Activated CD4-positive, alpha-beta T cell treated with anti-CD3 and anti-CD28 coated beads, Interleukin-2, amount 50 U/mL, for 48 hours (primary cell): ENCODE measurements at regions not wholly inside any gene's neighbourhood (a gene's known extent, or its start where the extent isn't known, plus 50 kb on each side); places are given as distances from the start of the nearest gene placed in this dataset.

Source experiments
- DNase-seq, 2 experiments: peaks; one replicate each; pipeline ENCODE4 v3.0.0-alpha.2; 2020

DNA sequence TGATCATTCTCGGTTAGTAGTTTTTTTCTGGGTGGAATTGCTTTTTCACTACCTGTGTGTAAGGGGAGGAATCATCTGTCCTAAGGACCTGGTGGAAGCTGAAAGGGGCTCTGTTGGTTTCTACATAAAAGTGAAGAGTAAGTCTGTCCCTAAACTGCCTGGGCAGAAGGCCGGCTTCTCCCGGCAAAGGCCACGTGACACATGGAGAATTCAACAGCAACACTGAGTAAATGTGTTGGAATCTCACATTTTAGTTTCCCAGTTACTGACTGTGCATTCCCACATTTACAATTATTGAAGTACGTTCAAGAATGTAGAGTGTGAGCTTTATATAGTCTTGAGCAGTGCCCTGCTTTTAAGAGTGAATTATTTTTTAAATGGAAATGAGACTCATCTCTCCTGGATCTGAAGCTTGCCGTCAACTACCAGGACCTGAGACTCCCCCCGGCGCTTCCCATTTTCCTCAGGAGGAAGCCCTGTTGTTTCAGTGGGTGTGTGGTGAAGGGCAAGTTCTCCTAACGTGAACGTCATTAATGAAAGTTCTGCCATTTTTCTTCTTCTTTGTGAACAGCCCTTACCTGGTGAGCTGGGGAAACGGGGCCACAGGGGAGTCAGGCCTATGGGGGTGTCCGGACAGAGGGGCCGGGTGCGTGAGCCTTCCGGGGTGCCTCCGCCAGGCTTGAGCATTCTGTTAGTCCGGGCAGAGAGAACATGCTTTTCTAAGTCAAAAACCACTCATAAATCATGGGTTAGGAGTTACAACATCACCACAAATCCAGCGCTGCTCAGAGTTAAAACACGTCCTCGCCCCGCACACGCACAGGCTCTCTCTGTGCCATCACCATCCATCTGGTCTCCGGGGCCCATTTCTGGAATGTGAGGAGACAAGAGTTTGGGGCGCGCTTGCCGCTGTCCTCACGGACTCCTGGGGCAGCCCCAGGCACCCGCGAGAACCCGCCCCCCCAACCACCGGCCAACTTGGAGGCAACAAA, 56.6 kb upstream of the SMOC2 start:
- no peak for DNase-seq

DNA sequence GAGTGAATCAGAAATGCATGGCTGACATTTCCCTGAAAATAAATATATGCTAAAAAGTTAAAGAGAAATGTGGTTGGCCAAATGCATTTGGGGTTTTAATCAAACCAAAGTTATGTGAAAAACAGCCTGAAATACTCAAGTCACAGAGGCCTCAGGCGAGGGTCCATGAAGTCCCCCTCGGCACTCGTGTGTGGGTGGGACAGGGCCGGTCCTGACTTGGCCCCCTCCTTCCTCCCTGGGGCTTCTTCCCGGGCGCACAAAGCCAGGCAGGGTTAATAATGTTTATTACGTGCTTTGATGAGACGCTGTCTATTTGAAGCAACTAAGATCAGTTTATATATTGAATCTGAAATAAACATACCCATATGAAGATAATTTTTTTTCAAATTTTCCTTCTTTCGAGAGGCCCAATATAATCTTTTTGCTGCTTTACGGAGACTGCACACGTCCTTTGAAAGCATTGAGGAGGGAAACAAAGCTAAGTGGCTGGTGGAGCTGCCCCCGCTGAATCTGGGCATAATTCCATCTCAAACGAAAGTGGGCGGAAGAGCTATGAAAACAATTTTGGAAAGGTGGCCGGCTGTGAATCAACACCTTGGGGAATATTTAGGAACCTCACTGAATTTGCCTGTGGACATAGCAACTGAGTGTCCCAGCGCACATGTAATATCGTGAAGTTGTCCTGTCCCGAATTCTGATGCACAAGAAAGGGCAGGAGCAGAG, 55.8 kb upstream of the SMOC2 start:
- no peak for DNase-seq

DNA sequence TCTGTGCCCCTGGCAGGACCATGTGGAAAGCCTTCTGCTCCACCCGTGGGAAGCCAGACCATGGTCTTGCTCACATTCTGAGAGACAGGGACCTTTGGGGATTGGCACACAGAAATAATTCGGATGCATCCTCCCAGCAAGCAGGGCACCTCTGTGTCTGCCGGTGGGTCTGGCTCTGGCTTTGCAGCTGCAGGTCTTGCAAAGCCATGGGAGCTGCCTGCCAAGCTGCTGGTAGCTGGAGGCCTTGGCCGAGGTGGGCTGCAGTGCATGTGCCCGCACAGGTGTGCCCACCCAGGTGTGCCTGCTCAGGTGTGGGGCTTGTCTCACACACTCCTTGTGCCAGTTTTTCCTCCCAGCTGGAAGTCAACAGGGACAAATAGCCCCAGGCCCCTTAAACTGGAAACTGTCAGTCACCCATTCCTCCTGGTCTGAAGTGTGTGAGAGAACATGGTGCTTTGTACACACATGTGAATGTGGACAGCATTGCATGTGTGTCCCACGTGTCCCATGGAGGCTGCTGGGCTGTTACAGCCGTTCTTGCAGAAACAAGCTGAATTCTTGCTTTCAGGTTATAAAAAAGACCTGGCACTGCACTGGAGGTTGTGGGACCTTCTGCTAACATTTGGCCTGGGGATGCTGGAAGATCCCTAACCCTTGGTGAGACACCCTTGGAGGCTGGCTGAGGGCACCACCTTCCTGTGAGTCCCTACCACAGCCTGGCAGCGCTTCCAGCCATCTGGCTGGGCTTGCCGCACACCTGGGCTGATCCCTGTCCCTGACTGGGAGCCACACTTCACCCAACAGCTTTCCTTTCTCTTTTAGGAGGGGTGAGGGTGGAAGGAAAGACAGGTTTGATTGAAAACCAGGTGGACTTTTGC, 54.9 kb upstream of the SMOC2 start:
- DNase-seq: no peak

DNA sequence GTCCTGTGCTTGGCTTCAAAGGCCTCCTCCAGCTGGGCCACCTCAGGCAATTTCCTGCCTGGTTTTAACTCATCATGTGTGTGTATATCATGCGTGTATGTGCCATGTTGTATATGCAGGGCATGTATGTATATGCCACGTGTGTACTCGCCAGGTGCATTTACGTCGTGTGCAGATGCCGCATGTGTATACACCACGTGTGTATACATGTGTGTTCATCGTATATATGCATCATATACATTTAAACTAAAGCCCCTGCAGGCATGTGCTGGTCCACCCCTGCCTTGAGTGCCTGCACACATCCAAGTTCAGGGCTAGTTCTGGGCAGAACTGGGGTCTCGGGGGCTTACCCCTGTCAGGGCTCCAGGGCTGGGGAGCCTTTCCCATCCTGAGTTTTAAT, 54.0 kb upstream of the SMOC2 start:
- DNase-seq: no peak

DNA sequence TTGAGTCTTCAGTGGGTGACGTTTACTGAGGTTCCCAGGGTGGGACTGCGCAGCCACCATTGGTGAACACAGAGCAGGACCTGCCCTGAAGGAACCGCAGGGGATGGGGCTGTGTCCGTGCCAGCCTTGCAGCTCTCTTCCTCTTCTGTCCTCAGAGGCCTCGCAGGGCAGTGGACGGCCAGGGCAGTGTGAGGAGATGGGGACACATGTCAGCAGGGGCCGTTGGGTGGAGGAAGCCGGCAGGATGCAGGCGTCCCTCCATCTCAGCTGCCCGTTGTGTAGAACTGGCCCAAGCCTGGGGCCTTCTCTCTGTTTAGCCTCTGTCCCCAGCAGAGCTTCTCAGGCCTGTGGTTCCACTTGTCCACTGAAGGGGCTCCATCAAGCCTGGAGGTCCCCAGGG, 53.6 kb upstream of the SMOC2 start:
- no peak for DNase-seq

DNA sequence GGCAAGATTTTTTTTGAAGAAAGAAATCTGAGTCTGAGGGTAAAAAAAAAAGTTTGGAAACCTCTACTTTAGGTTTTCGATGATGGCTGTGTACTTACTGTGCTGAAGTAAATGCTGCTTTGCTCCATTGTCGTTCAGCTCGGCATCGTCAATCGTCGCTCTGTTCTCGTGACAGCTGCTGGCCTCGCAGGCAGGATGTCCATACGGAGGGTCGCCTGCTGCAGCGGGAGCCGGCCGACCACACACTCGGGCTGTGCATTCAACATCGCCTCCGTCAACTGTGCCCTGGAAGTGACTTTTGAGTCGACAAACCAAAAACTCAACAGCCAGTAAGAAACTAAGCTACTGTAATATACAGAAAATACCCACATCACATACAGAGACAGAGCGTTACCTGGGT, 53.1 kb upstream of the SMOC2 start:
- DNase-seq: no peak

DNA sequence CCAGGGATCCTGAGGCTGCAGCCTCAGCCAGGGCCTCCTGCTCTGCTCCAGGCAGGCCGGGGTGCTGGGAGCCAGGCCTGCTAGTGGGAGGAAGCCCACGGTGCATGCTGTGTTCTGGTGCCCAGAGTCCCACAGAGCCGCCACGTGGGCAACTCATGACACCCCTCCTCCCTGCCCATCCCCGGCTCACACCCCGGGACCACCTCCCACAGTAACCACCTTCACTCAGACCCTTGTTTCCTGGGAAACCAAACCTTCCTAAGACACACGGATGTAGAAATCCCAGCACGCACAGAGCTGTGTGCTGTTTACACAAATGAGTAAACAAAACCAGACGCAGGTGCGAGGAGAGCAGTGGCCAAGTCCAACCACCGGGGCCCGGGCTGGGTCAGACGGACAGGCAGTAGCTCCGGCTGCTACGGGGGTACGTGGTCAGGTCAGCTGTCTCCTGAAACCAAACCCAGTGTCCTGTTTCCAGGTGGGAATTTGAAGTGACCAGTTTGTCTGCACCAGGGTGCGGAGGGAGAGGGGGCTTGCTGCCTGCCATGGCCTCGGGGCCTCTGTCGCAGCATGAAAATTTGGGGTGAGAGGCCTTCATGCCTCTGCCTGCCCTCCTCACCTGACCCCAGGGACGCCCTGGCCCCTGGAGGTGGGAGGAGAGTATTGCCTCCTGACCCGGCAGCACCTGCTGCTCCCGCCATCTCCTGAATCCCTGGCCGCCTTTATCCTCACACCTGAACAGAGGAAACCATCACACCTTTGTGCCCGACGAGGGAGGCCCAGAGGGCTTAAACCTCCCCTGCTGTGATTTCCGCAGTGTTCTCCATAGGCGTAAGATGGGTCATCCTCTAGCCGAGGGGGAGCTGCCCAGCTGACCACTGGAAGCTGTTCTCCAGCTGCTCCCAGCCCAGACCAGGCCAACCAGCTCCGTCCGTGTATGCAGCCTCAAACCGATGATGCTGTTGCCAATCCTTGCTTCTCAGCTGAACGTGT, 52.0 kb upstream of the SMOC2 start:
- no peak for DNase-seq

DNA sequence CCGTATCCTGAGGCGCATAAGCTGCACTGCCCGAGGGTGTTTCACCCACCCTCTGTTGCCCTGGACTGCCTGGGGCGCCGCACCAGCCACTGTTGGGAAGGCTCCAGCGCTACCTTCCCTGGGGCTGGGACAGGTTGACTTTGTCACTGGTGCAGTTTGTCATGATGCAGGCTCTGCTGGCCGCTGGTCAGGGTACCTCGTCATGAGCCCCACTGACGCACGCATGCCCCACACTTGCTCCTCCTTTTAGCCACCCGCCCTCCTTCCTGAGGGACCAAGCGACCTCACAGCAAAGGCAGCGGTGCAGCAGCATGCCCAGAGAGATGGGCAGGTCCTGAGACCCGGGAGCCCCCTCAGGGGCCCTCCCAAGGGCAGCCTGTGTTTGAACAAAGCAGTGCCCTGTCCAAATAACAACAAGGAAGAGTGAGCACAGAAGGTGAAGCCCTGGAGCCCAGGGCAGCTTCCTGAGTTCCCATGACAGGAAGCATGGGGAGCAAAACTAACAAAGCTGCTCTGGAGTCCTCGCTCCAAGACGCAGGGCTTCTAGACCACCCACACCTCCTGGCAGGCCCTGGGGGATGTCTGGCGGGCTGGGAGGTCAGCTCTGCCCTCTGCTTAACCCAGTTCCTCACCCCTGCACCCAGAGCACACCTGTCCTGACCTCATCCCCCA, 50.1 kb upstream of the SMOC2 start:
- DNase-seq: no peak
